ENCODE measurements at regions not wholly inside any gene's neighbourhood (a gene's known extent, or its start where the extent isn't known, plus 50 kb on each side); places are given as distances from the start of the nearest gene placed in this dataset.

DNA sequence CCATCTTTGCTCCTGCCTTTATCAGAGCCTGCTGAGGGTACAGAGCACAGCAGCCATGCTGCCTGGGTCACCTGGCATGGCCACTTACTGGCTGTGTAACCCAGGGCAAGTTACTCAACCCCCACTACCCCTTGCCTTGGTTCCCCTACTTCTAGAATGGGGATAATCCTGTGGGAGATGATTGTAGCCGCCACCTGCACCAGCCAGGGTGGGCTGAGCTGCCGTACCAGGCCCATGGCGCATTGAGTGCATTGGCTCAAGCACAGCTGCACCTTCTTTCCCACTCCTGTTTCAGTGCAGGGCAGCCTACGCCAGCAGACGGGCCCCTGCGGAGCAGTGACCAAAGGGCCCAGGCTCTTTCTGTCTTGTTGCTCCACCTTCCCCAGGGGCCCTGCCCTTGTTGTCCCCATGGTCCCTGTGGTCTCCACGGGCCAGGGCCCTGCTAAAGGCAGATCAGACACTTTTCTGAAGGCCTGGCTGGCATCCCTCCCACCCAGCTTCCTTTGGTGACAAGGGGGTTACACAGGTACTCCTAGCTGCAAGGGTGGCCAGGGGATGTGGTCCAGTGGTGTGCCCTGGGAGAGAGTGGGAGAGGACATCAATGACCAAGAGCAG, 159.4 kb upstream of the MLN start:
- no peak for TF ChIP-seq CTCF (IDR thresholded peaks at IDR 0.05; ENCODE audit: insufficient read depth, low read length, poor library complexity, severe bottlenecking)
- H3K4me3 ChIP-seq (ENCODE audit: low read depth, low read length) = no peak overlapping the region
- DNase-seq (ENCODE audit: low read depth) = no peak
- peaks cover 13% of the 10 kb centered on the region for H3K27me3 ChIP-seq (ENCODE audit: control insufficient read depth, insufficient read depth, low read length)
- H3K36me3 ChIP-seq (ENCODE audit: control insufficient read depth, insufficient read depth, low read length) = no peaks in the 10 kb centered on the region

GRCh38 chr6:33962246-33963027, 158.6 kb upstream of the MLN start:
- no peak for TF ChIP-seq CTCF (IDR thresholded peaks at IDR 0.05; ENCODE audit: insufficient read depth, low read length, poor library complexity, severe bottlenecking)
- no peak for DNase-seq (ENCODE audit: low read depth)
- no peak overlapping the region for H3K4me3 ChIP-seq (ENCODE audit: low read depth, low read length)
- H3K36me3 ChIP-seq (ENCODE audit: control insufficient read depth, insufficient read depth, low read length) = no peaks in the 10 kb centered on the region
- peaks cover 12% of the 10 kb centered on the region for H3K27me3 ChIP-seq (ENCODE audit: control insufficient read depth, insufficient read depth, low read length)

GRCh38 chr6:33961691-33962090, 157.9 kb upstream of the MLN start:
- H3K27me3 ChIP-seq (ENCODE audit: control insufficient read depth, insufficient read depth, low read length) = peaks cover 9% of the 10 kb centered on the region
- DNase-seq (ENCODE audit: low read depth) = no peak
- H3K4me3 ChIP-seq (ENCODE audit: low read depth, low read length) = no peak overlapping the region
- H3K36me3 ChIP-seq (ENCODE audit: control insufficient read depth, insufficient read depth, low read length) = no peaks in the 10 kb centered on the region
- no peak for TF ChIP-seq CTCF (IDR thresholded peaks at IDR 0.05; ENCODE audit: insufficient read depth, low read length, poor library complexity, severe bottlenecking)

DNA sequence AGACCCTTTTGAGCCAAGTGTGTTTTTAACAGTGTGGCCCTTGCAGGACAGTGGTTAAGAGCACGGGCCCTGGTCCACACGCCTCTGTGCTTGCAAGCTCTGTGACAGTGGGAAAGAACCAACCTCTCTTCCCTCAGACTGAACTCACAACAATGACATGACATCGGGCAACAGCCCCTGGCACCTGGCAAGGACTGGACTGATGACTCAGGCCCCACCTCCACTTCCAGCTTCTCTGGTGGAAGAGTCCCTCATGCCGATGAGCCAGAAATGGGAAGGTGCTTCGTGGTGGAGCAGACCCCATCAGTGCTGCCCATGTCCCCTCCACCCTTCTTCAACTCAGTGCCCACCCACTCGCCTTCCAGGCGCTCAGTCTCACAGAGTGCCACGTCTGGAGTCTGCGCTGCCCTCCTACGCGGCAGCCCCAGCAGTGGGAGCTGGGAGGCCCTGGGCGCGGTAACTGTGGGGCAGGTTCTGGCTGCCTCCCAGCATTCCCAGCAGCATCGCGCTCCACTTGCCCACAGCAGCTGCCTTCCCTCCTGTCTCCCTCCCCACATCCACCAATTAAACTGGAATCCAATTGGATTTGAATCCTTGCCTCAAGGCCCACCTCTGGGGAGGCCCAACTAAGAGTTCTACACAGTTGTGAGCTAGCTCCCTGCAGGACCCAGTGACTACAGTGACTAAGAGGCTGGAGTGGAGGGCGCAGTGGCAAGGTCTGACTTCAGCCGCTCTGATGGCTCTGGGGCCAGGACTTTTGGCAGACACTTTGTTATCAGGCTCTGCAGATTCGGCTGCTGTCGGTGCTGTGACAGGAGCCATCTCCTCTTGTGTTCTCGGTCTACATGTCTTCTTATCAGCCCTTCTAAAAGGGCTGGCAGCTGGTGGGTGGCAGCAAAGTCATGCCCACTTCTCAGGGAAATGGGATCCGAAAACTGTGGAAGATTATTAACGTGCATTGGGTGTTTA, 156.8 kb upstream of the MLN start:
- H3K36me3 ChIP-seq (ENCODE audit: control insufficient read depth, insufficient read depth, low read length) = no peaks in the 10 kb centered on the region
- H3K4me3 ChIP-seq (ENCODE audit: low read depth, low read length) = no peak overlapping the region
- TF ChIP-seq CTCF (IDR thresholded peaks at IDR 0.05; ENCODE audit: insufficient read depth, low read length, poor library complexity, severe bottlenecking) = no peak
- DNase-seq (ENCODE audit: low read depth) = no peak
- H3K27me3 ChIP-seq (ENCODE audit: control insufficient read depth, insufficient read depth, low read length) = peaks cover 9% of the 10 kb centered on the region

GRCh38 chr6:33959661-33960344, 156.0 kb upstream of the MLN start:
- H3K36me3 ChIP-seq (ENCODE audit: control insufficient read depth, insufficient read depth, low read length) = no peaks in the 10 kb centered on the region
- TF ChIP-seq CTCF (IDR thresholded peaks at IDR 0.05; ENCODE audit: insufficient read depth, low read length, poor library complexity, severe bottlenecking) = no peak
- no peak overlapping the region for H3K4me3 ChIP-seq (ENCODE audit: low read depth, low read length)
- DNase-seq (ENCODE audit: low read depth) = no peak
- H3K27me3 ChIP-seq (ENCODE audit: control insufficient read depth, insufficient read depth, low read length) = peaks cover 9% of the 10 kb centered on the region

Data from kidney epithelial cell (primary cell).